ENCODE measurements at regions not wholly inside any gene's neighbourhood (a gene's known extent, or its start where the extent isn't known, plus 50 kb on each side); places are given as distances from the start of the nearest gene placed in this dataset.

DNA sequence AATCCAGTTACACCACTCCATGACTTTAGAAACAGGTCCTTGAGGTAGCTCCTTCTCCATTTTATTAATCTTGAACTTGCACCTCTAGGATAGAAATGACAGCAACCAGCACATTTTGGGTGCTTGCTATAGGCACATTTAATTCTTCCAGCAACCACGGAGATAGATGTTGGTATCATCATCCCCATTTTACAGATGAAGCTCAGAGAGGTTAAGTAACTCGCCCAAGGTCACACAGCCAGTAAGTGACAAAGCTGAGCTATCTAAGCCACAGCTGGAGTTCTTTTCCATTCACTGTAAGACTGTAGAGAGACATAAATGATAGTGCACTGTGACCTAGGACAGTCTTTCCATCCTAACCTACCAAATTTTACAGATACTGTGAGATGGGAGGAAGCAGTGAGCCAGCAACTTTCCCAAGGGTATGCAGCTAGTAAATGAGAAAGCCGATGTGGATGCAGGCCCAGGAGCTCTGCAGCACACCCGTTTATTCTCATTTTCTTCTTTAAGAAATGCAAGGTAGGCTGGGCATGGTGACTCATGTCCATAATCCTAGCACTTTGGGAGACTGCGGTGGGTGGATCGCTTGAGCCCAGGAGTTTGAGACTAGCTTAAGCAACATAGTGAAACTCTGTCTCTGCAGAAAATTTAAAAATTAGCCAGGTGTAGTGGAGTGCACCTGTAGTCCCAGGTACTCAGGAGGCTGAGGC is 103.2 kb downstream of the TBX5 start:
- DNase-seq = no peak

DNA sequence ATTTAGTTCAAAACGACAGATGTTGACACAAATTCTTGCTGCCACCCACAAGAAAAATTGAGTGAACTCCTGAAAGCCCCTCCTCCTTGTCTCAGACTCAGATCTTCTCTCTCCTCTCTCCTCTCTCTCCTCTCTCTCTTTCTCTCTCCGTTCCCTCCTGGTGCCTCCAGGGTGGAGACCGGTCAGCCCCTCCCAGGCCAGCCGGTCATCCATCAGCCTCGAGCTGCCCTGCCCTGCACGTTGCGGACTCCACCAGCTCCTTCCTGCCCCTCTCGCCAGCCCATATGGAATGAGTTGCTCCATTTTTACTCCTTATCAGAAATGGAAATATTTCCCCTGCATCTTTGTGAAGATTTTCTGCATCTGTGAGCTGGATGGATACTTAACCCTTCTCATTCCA is 103.8 kb downstream of the TBX5 start:
- DNase-seq = no peak

DNA sequence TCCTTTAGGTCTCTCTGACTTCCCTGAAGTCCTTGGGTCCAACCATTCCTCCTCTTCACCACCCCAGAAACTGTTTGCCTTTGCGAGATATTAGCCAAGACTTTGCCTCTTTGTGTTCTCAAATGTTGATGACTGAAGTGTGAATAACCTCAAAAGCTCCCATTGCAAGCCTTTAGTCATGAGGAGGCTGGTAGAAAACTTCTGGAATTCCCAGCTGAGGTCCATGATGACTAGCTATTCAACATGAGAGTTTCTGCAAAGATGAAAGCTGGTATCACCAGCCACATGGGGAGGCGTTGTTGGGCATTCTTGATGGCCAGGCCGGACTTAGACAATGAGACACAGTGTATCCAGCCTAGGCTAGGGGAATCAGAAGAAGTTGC is 111.7 kb downstream of the TBX5 start:
- DNase-seq = no peak

DNA sequence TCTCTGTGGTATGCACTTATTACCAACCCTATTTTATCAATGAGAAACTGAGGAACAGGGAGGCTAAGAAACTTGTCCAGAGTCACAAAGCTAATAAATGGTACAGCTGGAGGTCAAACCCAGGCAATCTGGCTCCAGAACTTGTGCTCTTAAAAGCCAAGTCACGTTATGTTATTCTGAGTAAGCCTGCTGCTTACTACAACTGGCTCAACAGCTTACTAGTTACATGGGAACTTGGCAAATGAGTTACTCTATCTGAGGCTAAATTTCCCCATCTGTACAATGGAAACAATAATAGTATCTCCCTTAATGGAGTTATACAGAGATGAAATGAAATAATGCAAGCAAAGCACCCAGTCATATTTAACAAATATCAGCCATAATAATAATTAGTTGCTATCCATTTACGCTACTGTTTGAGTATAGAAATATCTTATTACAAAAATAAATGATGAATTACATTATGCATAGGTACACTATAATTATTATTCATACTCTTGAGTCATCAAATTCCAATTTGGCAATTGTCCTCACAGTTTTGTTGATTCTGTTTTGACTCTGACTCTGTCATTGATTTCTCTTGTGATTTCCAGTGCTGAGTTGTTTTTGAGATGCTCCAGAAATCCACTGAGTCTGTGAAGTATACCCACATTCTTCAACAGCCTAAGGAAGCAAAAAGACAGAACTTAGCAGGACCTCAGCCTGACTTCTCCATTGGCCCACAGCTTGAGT is 112.2 kb downstream of the TBX5 start:
- DNase-seq = no peak

DNA sequence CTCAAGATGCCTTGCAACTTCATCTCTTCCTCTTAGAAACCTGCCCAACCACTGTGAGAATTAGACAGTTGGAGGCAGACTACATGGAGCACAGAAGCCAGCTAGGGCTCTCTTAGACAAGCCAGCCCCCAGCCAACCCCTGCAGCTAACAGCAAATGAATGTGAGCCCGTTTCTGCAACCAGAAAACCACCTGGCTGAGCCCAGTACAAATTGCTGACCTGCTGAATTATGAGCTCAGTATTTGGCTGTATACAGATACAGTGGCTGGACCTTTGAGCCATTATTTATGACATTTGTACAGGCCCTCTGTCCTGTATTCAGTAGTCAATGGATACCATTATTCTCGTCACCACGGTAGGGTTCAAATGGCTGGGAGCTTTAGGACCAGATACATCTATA is 112.9 kb downstream of the TBX5 start:
- DNase-seq = no peak

DNA sequence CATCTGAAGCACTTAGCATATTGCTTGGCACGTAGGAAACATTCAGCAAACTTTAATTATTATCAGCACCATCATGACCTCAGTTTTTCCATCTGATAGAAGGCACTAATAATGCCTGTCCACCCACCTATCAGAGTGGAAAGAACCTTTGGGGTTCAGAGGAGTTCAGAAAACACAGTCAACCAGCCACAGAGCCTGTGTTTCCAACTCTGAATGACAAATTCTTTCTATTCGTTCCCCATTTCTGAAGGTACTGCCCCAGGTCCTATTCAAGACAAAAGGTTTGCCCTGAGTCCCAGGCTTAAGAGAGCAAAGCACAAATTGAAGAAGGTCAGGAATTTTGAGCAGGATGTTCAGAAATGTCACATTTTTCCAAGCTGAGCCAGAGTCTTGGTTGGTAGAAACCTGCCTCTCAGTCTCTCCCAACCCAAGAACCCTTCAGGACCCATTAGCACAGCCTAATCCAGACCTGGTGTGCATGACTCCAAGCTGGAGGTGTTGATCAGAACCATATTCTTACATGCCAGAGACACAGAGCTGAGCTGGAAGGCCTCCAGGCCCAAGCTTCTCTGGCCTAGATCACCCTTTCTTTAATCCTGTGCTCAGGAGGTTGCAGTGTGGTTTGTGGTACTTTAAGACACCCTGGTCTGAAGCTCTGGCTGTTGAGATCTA is 114.4 kb downstream of the TBX5 start:
- DNase-seq = no peak

DNA sequence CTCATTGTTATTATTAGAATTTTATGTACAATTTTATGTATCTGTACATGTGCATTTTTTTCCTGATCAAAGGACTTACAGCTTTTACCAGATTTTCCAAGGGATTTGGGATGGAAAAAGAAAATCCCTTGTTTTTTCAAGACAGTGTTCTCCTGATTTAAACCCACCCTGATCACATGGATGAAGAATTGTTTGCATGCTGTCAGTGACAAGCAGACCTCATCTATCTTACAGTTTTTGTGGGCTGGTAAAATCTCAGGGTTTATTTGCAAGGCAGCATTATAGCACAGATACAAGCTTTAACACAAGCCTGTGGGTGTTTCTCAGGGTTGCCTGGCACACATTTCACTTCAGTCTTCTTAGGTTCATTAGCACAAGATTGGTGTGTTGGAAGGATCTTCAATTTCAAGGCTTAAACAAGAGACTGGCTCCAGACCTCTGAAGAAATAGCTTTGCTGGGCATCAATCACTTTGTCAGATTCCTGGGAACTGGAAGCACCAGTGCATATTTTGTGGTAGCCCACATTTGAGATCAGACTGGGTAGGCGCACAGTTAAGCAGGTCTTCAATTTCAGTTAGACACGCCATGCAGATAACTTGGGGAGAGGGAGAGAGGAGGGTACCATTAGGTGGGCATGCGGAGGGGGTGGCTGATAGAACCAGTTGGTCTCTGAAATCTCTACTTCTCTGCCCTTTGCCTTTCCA is 118.0 kb downstream of the TBX5 start:
- no peak for DNase-seq

DNA sequence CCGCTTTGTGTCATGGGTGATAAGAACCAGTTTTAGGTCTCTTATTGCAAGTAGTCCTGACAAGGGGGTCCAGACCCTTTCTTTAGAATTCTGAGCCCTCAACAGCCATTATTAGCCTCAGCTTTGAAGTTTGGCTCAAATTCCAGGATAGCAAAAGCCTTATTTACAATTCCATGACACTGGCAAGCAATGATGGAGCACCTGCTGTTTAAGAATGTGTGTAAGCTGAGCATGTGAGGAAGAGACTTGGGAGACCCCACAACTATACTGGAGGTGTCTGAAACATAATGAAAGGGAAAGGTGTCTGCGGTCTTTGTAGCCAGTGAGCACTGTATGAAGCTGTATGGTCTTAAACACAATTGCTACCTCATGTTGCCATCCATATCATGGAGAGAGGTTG is 119.8 kb downstream of the TBX5 start:
- DNase-seq = no peak

DNA sequence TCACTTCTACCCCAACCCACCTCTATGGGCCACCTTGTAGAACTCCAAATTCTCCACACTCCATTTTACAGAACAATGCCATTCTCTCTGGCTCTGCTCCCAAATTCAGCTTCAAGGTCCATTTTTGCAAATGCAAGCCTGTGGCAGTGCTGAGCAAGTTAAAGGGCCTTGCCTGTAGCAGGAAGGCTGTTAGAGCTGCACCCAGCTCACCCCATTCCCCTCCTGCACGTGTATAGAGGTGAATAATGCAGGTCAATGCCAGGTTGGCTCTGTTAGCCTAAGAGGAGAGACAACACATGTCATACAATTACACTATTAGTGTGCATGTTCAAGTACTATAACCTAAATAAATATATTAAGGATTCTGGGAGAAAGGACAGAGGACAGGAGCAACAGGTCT is 120.4 kb downstream of the TBX5 start:
- no peak for DNase-seq

DNA sequence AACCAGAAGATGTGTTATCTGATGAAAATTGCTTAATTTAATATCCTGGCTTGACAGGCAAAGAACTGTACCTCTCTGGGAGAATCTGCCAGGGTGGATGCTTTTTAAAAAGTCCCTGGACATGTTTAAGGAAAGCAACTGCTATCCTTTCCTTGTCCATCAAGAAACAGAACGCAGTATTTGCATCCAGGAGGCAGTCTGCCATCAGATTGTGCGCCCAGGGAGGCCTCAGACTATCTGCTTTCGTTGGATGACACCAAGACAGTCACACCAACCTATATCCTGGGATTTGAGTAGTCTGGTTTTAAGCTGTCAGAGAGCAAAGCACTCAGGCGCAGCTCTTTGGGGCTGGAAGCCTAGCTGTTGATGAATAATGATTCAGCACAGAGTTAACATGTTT is 121.9 kb downstream of the TBX5 start:
- DNase-seq = no peak

DNA sequence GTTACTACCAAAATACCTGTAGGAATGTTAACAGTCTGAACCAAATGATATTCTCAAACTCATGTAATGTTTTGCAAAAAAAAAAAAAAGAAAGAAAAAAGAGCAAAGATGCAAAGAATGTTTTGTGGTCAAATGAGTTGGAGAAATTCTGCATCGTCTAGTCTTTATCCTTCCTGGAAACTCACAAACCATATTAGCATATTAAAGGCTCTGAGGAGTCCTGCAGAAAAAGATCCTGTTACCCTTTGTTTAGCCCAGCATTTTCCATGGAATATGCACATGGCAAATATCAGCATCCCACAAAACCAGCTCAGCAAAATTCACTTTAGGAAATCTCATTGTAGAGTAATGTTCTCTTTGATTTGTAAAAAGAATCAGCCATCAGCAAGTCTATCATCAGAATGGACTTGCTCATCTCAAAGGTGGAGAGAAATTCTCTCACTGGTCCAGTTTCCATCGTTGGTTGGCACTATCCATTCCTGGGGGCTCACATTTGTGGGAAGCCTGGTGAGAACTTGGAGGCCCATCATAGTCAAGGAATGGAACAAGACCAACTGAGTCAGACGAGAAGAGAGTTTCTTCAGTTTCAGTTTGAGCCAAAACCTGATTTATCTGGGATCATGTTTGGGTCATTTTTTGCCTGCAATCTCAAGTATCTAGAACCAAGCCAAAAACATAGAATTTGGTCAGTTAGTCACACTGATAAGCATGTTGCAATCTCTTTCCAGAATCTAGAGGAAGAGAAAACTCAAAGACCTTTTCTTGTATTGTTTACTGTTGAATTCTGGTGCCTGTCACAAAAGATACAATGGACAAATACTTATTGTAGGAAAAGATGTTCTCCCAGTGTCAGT is 129.8 kb downstream of the TBX5 start:
- DNase-seq = no peak

DNA sequence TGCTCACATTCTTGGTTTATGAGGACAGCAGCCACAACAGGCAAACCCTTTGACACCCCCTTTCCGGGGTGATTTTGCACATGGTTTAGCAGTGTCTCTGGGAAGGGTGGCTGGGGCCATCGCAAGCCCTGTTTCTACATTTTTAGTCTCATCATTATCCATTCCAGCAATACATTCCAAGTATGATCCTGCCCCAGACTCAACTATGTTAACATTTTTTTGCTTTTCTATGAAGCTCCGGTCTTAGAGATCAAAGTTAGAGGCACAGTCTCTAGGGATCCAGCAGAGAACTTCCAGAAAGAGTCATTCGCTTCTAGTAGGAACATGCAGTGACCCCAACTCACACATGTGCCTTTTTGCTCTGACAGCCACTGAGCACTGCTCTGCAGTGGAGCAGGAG is 130.9 kb downstream of the TBX5 start:
- DNase-seq = no peak

DNA sequence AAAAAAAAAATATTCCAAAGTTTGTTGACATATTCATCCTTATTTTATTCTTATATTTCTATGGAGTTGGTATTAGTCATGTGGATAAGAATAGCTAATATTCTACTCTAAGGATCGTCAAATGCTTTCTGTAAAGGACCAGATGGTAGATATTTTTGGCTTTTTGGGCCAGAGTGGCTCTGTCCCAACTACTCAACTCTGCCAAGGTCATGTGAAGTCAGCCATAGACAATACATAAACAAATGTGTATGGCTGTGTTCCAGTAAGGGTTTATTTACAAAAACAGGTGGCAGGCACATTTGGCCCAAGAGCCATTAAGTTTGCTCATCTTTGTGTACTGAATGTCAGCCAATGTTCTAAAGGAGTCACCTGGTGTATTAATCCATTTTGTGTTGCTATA is 131.8 kb downstream of the TBX5 start:
- DNase-seq = no peak

DNA sequence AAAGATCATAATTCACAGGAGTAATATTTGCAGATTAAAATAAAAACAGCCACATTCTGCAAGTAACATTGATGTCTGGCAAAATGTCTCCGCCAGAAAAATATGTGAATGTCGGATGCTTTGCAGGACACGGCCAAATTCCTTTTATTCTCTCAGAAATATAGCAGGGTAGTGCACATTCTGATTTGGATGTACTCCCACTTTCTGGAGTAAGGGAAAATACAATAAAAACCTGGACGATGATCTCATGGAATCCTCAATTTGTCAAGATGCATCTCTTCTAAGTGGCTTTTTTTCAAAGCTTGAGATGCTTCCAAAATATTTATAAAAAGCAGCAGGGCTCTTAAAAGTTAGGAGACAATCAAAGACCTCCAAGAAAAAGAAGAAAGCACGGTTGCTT is 133.3 kb downstream of the TBX5 start:
- DNase-seq = no peak

DNA sequence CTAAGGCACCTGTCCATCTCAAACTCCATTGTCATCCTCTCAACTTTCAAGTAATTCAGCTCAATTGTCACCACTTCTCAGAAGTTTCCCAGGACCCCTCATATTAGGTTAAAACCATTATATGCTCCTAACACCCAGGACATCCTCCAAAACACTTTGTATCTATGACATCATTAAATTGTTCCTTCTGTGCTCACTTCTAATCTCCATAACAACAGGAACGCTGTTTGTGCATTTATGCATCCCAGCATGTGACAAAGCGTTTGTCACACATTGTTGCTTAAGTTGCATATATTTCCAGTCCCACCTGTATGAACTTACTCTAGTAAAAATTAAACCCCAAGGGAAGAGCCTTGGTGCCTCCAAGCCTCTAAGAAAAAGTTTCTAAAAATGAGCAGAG is 133.9 kb downstream of the TBX5 start:
- DNase-seq = peak; percentile 3

DNA sequence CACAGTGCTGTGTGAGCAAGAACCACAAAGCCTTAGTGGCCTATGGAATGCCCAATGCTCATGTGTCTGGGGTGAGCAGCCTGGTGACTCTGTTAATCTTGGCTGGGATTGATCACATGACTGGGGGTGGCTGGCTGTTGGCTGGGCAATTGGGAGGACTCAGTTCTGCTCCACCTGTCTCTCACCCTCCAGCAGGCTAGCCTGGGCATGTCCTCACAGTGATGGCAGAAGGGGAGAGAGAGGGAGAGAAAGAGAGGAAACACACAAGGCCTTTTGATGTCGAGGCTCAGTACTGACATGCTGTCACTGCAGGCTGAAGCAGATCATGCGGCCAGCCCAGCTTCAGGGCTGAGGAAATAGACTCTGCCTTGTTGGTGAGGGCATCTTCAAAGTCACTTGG is 136.8 kb downstream of the TBX5 start:
- no peak for DNase-seq

DNA sequence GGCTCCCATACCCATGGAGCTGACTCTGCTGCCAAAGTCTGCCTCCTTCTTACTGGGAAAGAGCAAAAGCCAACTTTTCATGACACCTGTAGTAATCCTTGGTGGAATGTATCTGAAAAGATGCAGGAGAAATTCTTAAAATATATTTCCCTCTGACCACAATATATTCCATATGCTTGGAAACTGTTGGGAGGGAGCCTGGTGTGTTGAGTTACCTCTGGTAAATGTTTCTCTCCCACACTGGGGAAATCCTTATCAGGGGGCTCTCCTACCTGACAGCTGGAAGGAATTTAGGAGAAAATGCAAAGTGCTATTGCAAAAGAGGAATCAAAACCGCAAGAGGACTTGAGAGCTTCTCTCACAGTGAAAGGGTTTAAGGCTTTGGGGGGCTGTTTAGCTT is 139.4 kb downstream of the TBX5 start:
- DNase-seq = no peak

DNA sequence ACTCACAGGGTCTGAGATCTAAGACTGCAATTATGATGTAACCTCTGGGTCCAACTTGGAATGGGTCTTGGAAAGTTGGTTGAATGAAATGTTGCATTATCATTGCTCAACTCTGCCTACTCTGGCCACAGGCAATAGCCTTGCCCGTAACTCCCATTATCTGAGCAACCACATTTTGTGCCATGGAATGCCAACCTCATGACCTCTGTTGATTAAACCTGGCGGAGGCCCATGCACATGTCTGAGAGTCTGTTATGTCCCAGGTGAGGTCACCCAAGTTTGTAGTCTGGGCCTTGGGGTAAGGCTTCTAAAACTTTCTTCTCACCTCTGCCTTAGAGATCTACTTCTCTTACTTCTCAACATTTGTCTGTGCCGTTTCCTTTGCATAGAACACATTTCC is 140.9 kb downstream of the TBX5 start:
- DNase-seq = no peak

DNA sequence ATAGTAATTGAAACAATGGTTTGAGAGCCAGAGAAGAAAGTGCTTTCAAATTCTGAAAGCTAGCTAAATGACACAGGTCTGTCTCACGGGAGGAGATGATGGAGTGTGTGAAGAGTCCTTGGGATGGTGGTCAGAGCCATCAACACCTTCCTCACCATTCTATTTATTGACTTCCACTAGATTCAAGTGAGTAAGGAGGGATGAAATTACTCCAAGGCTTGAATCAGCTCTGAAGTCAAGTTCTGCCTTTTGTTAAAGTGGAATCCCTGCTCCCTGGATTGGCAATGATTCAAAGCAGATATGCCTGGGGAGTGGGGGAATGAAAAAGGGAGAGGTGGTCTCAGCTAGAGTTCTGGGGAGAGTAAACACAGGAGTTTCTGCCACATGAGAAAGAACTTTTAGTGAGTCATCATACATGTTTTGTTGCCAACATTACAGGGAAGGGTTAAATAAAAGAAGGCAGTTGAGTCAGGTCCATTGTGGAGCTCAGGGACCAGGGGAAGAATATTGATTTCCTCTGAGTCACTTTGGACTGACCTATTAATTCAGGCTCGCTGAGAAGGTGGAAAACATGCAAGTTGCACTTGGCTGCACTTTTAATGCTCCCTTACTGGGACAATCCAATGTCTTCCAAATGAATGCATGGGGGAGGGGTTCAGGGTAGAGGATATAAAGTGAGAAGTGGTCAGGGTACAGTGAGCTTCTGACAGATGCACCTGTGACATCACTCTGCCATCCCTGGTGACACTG is 142.7 kb downstream of the TBX5 start:
- no peak for DNase-seq

DNA sequence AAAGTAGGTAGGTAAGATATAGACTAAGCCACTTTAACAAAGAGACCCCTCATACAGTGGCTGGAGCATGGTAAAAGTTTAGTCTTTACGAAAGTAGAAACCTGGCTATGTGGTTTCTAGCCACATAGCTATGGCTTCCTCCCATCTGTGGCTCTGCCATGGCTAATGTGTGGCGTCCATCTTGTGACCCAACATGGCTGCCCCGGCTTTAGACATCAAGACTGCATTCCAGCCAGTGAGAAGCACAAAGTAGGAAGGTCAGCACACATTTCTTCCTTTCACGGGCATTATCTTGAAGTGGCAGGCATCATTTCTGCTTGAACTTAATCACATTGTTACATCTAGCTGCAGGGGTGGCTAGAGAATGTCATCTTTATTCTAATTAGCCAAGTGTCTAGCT is 148.3 kb downstream of the TBX5 start:
- DNase-seq = no peak

DNA sequence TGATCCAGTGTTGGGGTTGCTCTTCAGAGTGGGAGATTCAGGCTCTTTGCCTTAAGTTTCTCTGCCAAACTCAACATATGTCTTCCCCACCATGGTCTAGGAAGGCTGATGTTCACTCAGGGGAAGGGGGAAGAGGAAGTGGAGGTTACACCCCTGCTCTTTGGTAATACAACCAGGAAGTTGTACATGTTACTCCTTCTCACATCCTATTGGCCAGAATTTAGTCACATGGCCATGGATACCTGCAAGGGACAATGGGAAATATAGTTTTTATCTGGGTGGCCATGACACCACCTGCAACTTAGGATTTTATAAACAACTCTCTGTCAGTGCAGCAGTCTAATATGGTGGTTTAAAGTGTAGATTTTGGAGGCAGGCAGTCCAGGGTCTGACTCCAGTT is 150.9 kb downstream of the TBX5 start:
- DNase-seq = no peak

Data from NCI-H748 treated with DMSO at 0.1 percent for 48 hours (cell line).